Liver (tissue), 8 donors: ENCODE measurements at regions not wholly inside any gene's neighbourhood (a gene's known extent, or its start where the extent isn't known, plus 50 kb on each side); places are given as distances from the start of the nearest gene placed in this dataset.

Source experiments
- DNase-seq: peaks from one replicate; pipeline ENCODE4 v3.0.0-alpha.2; 2017; ENCODE audit warnings: low spot score
- H3K27ac ChIP-seq, 2 donors: one replicate each; pipeline ENCODE4 v1.7.0; 2013; ENCODE audit warnings: inconsistent platforms in 2 of 2, low read length in 2 of 2, control low read depth in 1 of 2, low read depth in 1 of 2, mild to moderate bottlenecking in 1 of 2
- H3K27me3 ChIP-seq, 4 donors: one replicate each; pipeline versions ENCODE4 v1.6.1 to v1.7.0; 2013; ENCODE audit warnings: low read length in 3 of 4, inconsistent platforms in 1 of 4, mild to moderate bottlenecking in 1 of 4, moderate library complexity in 1 of 4; ENCODE audit not compliant: control insufficient read depth in 4 of 4, insufficient read depth in 4 of 4
- H3K36me3 ChIP-seq, 4 donors: one replicate each; pipeline versions ENCODE4 v1.6.1 to v1.7.0; 2013; ENCODE audit warnings: low read length in 3 of 4, mild to moderate bottlenecking in 3 of 4, low read depth in 1 of 4, moderate library complexity in 1 of 4; ENCODE audit not compliant: control insufficient read depth in 4 of 4, insufficient read depth in 3 of 4
- H3K4me1 ChIP-seq, 4 donors: one replicate each; pipeline versions ENCODE4 v1.6.1 to v1.7.0; 2013; ENCODE audit warnings: low read length in 3 of 4, mild to moderate bottlenecking in 3 of 4, moderate library complexity in 1 of 4; ENCODE audit not compliant: control insufficient read depth in 4 of 4, insufficient read depth in 4 of 4
- H3K4me3 ChIP-seq, 3 donors: one replicate each; pipeline versions ENCODE4 v1.6.1 to v1.7.0; 2013; ENCODE audit warnings: low read length in 3 of 3, control low read depth in 1 of 3, low read depth in 1 of 3, mild to moderate bottlenecking in 1 of 3
- H3K9ac ChIP-seq, 2 donors: one replicate each; pipeline ENCODE4 v1.7.0; 2013; ENCODE audit warnings: low read length in 2 of 2, mild to moderate bottlenecking in 2 of 2, moderate library complexity in 2 of 2, control low read depth in 1 of 2, low read depth in 1 of 2
- H3K9me3 ChIP-seq, 4 donors: one replicate each; pipeline versions ENCODE4 v1.6.1 to v1.7.0; 2013; ENCODE audit warnings: low read length in 3 of 4; ENCODE audit not compliant: control insufficient read depth in 4 of 4
- ATF3 ChIP-seq: IDR thresholded peaks from 2 replicates; pipeline ENCODE4 v1.6.1; 2016; ENCODE audit warnings: antibody characterized with exemption
- CTCF ChIP-seq: fragments of 150-350 bp; IDR thresholded peaks from 2 replicates; pipeline ENCODE4 v1.5.1; 2017; ENCODE audit warnings: improper control_type of control experiment, low read depth, low read length; ENCODE audit not compliant: missing input control
- EGR1 ChIP-seq, 2 donors: IDR thresholded peaks; 2 replicates each; pipeline ENCODE4 v1.6.1; 2016 to 2018; ENCODE audit warnings: antibody characterized with exemption in 2 of 2, low read depth in 2 of 2
- FOXA1 ChIP-seq: IDR thresholded peaks from 2 replicates; pipeline ENCODE4 v1.6.1; 2016; ENCODE audit warnings: antibody characterized with exemption
- FOXA2 ChIP-seq: IDR thresholded peaks from 2 replicates; pipeline ENCODE4 v1.6.1; 2016; ENCODE audit warnings: antibody characterized with exemption
- GABPA ChIP-seq, 2 donors: IDR thresholded peaks in 1 of 2; conservative IDR thresholded peaks in 1 of 2; 2 replicates each; pipeline ENCODE4 v1.6.1; 2016; ENCODE audit warnings: antibody characterized with exemption in 2 of 2, mild to moderate bottlenecking in 1 of 2, moderate library complexity in 1 of 2
- HNF4A ChIP-seq, 2 donors: conservative IDR thresholded peaks; 2 replicates each; pipeline ENCODE4 v1.6.1; 2016; ENCODE audit warnings: antibody characterized with exemption in 2 of 2, mild to moderate bottlenecking in 2 of 2
- HNF4G ChIP-seq: IDR thresholded peaks from 2 replicates; pipeline ENCODE4 v1.6.1; 2016; ENCODE audit warnings: antibody characterized with exemption
- JUND ChIP-seq, 2 donors: IDR thresholded peaks; 2 replicates each; pipeline ENCODE4 v1.6.1; 2016; ENCODE audit warnings: antibody characterized with exemption in 2 of 2
- MAX ChIP-seq: IDR thresholded peaks from 2 replicates; pipeline ENCODE4 v1.6.1; 2016; ENCODE audit warnings: antibody characterized with exemption
- NR2F2 ChIP-seq: IDR thresholded peaks from 2 replicates; pipeline ENCODE4 v1.6.1; 2016; ENCODE audit warnings: antibody characterized with exemption
- RAD21 ChIP-seq, 2 donors: IDR thresholded peaks; 2 replicates each; pipeline ENCODE4 v1.6.1; 2016; ENCODE audit warnings: antibody characterized with exemption in 2 of 2, mild to moderate bottlenecking in 2 of 2
- REST ChIP-seq: IDR thresholded peaks from 2 replicates; pipeline ENCODE4 v1.6.1; 2016; ENCODE audit warnings: antibody characterized with exemption, mild to moderate bottlenecking
- RXRA ChIP-seq, 2 donors: IDR thresholded peaks; 2 replicates each; pipeline ENCODE4 v1.6.1; 2017 to 2018; ENCODE audit warnings: antibody characterized with exemption in 2 of 2, mild to moderate bottlenecking in 1 of 2
- SP1 ChIP-seq: IDR thresholded peaks from 2 replicates; pipeline ENCODE4 v1.6.1; 2018; ENCODE audit warnings: antibody characterized with exemption, mild to moderate bottlenecking
- TAF1 ChIP-seq: conservative IDR thresholded peaks from 2 replicates; pipeline ENCODE4 v1.6.1; 2016; ENCODE audit warnings: antibody characterized with exemption, mild to moderate bottlenecking
- YY1 ChIP-seq: IDR thresholded peaks from 2 replicates; pipeline ENCODE4 v1.6.1; 2016; ENCODE audit warnings: antibody characterized with exemption, mild to moderate bottlenecking
- ZBTB33 ChIP-seq: IDR thresholded peaks from 2 replicates; pipeline ENCODE4 v1.6.1; 2016; ENCODE audit warnings: antibody characterized with exemption
- WGBS: extraction: QIAGEN DNeasy Blood & Tissue Kit; methylation state at CpG from one replicate; pipeline ENCODE4 v1.1.7; 2013; 5-methylcytosine and 5-hydroxymethylcytosine counted together
- donor health status: healthy.
- donor health status: healthy.
- donor health status: healthy.
- donor health status: healthy.
- donor health status: healthy.

- DNase-seq: no peak
- Histone ChIP-seq H3K9ac (no peak overlapping the region), H3K9me3 (no peaks in the 10 kb centered on the region), H3K27ac (no peak overlapping the region), H3K27me3 (no peaks in the 10 kb centered on the region), H3K36me3 (no peaks in the 10 kb centered on the region), H3K4me3 (no peak overlapping the region), H3K4me1 (no peaks in the 10 kb centered on the region)
- no peak for TF ChIP-seq EGR1 (IDR thresholded peaks at IDR 0.05; ENCODE audit: low read depth in 2 of 2)
- TF ChIP-seq REST: no peak
- TF ChIP-seq HNF4A (conservative IDR thresholded peaks at IDR 0.05): no peak
- no peak for TF ChIP-seq HNF4G
- no peak for TF ChIP-seq YY1
- TF ChIP-seq ZBTB33: no peak
- TF ChIP-seq RXRA (IDR thresholded peaks at IDR 0.05): no peak
- no peak for TF ChIP-seq FOXA1
- TF ChIP-seq GABPA (IDR thresholded peaks at IDR 0.05 in 1 of 2, conservative IDR thresholded peaks at IDR 0.05 in 1 of 2): no peak
- TF ChIP-seq MAX: no peak
- TF ChIP-seq RAD21 (IDR thresholded peaks at IDR 0.05): no peak
- TF ChIP-seq ATF3: no peak
- no peak for TF ChIP-seq CTCF
- no peak for TF ChIP-seq SP1
- TF ChIP-seq JUND (IDR thresholded peaks at IDR 0.05): no peak
- no peak for TF ChIP-seq FOXA2
- TF ChIP-seq NR2F2: no peak
- TF ChIP-seq TAF1: no peak
- 73% methylated on average over 3 of the region's 3 CpGs for WGBS
These were observed 71.1 kb downstream of the TRAM1L1 start for GRCh38 chr4:117014236-117014635.

- Histone ChIP-seq H3K4me1 (no peaks in the 10 kb centered on the region), H3K9me3 (no peaks in the 10 kb centered on the region), H3K27ac (no peak overlapping the region), H3K4me3 (no peak overlapping the region), H3K9ac (no peak overlapping the region), H3K27me3 (no peaks in the 10 kb centered on the region), H3K36me3 (no peaks in the 10 kb centered on the region)
- no peak for DNase-seq
- 96% methylated on average over 1 of the region's 1 CpG for WGBS
- no peak for TF ChIP-seq MAX
- no peak for TF ChIP-seq JUND (IDR thresholded peaks at IDR 0.05)
- TF ChIP-seq YY1: no peak
- no peak for TF ChIP-seq HNF4A (conservative IDR thresholded peaks at IDR 0.05)
- no peak for TF ChIP-seq FOXA1
- TF ChIP-seq GABPA (IDR thresholded peaks at IDR 0.05 in 1 of 2, conservative IDR thresholded peaks at IDR 0.05 in 1 of 2): no peak
- no peak for TF ChIP-seq RXRA (IDR thresholded peaks at IDR 0.05)
- no peak for TF ChIP-seq ATF3
- no peak for TF ChIP-seq NR2F2
- TF ChIP-seq REST: no peak
- no peak for TF ChIP-seq EGR1 (IDR thresholded peaks at IDR 0.05; ENCODE audit: low read depth in 2 of 2)
- TF ChIP-seq SP1: no peak
- no peak for TF ChIP-seq HNF4G
These were observed 74.7 kb downstream of the TRAM1L1 start for GRCh38 chr4:117010671-117011070.
